A673 (cell line): ENCODE measurements at regions not wholly inside any gene's neighbourhood (a gene's known extent, or its start where the extent isn't known, plus 50 kb on each side); places are given as distances from the start of the nearest gene placed in this dataset.

ENCODE experiments used
- BruUV-seq: library from RNA; stranded (reverse); fragments of 400-500 nt; replicated peaks from 2 replicates; lab custom pipeline; 2021; lab: Mats Ljungman, UMichigan
- CTCF ChIA-PET: fragments of 300-600 bp; sonication (Branson Sonifier 250); formaldehyde crosslinking; loops from one replicate; lab custom pipeline; 2022; ENCODE audit warnings: antibody characterized with exemption; lab: Charles Lee
- POLR2A ChIA-PET: fragments of 300-600 bp; sonication (Branson Sonifier 250); formaldehyde crosslinking; loops from one replicate; lab custom pipeline; 2022; ENCODE audit warnings: antibody characterized with exemption; ENCODE audit not compliant: low non-redundant PET; lab: Charles Lee
- DNase-seq: peaks from one replicate; pipeline ENCODE4 v3.0.0-alpha.2; 2015; ENCODE audit warnings: low spot score
- H3K27ac ChIP-seq: fragments of 200-600 bp; sonication (generic); 2 replicates; pipeline ENCODE4 v1.5.1; 2016; ENCODE audit warnings: mixed run types, low read depth, mild to moderate bottlenecking, mixed read lengths, antibody characterized with exemption, low read length; ENCODE audit not compliant: poor library complexity, severe bottlenecking
- H3K27me3 ChIP-seq: fragments of 200-600 bp; sonication (generic); replicated peaks from 2 replicates; pipeline ENCODE4 v1.6.1; 2017; ENCODE audit warnings: mixed run types, low read depth, mild to moderate bottlenecking, mixed read lengths, antibody characterized with exemption, low read length; ENCODE audit not compliant: insufficient read depth, poor library complexity
- H3K36me3 ChIP-seq: fragments of 200-600 bp; sonication (generic); 2 replicates; pipeline ENCODE4 v1.6.1; 2016; ENCODE audit warnings: mixed run types, mild to moderate bottlenecking, mixed read lengths, antibody characterized with exemption, low read length; ENCODE audit not compliant: insufficient read depth, poor library complexity, severe bottlenecking
- H3K4me1 ChIP-seq: fragments of 200-600 bp; sonication (generic); 2 replicates; pipeline ENCODE4 v1.6.1; 2017; ENCODE audit warnings: mixed run types, mild to moderate bottlenecking, mixed read lengths, antibody characterized with exemption, low read length; ENCODE audit not compliant: insufficient read depth, poor library complexity, severe bottlenecking
- H3K4me3 ChIP-seq: fragments of 200-600 bp; sonication (generic); 2 replicates; pipeline ENCODE4 v1.5.1; 2016; ENCODE audit warnings: low read depth, mixed run types, mild to moderate bottlenecking, mixed read lengths, low read length; ENCODE audit not compliant: poor library complexity, severe bottlenecking
- H3K9me3 ChIP-seq: fragments of 200-600 bp; sonication (generic); 2 replicates; pipeline ENCODE4 v1.6.1; 2016; ENCODE audit warnings: mixed run types, low read depth, mild to moderate bottlenecking, mixed read lengths, antibody characterized with exemption, low read length; ENCODE audit not compliant: poor library complexity, severe bottlenecking
- CTCF ChIP-seq: fragments of 300-800, 200-600 bp; sonication (generic); conservative IDR thresholded peaks from 2 replicates; pipeline ENCODE4 v1.5.1; 2017; ENCODE audit warnings: low read depth, mild to moderate bottlenecking, antibody characterized with exemption, low read length, moderate library complexity, mixed read lengths
- EZH2 ChIP-seq: fragments of 200-600 bp; sonication (generic); IDR thresholded peaks from 2 replicates; pipeline ENCODE4 v1.6.1; 2017; ENCODE audit warnings: borderline replicate concordance, low read depth, mild to moderate bottlenecking, mixed read lengths, antibody characterized with exemption, low read length; ENCODE audit not compliant: poor library complexity, severe bottlenecking
- intact Hi-C: fragments of 100-400 bp; cut with micrococcal nuclease; formaldehyde crosslinking; loops from one replicate; pipeline ENCODE4 v1.10.0; 2022; ENCODE audit not compliant: unreplicated experiment

- Histone ChIP-seq H3K4me1 (no peaks in the 10 kb centered on the region), H3K4me3 (no peak overlapping the region), H3K27me3 (peaks cover 27% of the 10 kb centered on the region), H3K9me3 (no peaks in the 10 kb centered on the region), H3K27ac (no peak overlapping the region), H3K36me3 (no peaks in the 10 kb centered on the region)
- TF ChIP-seq EZH2 (no peak), CTCF (no peak)
- BruUV-seq: no TSS peak
- intact Hi-C loops: no loop called here
- ChIA-PET CTCF (no interaction called here), POLR2A (no interaction called here)
- DNase-seq: no peak
Measured at GRCh38 chr18:989425-989824, 84.8 kb downstream of the ADCYAP1 start.

- TF ChIP-seq CTCF (no peak), EZH2 (no peak)
- DNase-seq: no peak
- Histone ChIP-seq H3K36me3 (no peaks in the 10 kb centered on the region), H3K4me1 (no peaks in the 10 kb centered on the region), H3K27ac (no peak overlapping the region), H3K9me3 (no peaks in the 10 kb centered on the region), H3K27me3 (peaks cover 25% of the 10 kb centered on the region), H3K4me3 (no peak overlapping the region)
- intact Hi-C loops: no loop called here
- CTCF ChIA-PET: no interaction called here
- POLR2A ChIA-PET: no interaction called here
- BruUV-seq: no TSS peak
Measured at GRCh38 chr18:990197-990596, 85.5 kb downstream of the ADCYAP1 start.

- Histone ChIP-seq H3K36me3 (no peaks in the 10 kb centered on the region), H3K27ac (no peak overlapping the region), H3K4me3 (no peak overlapping the region), H3K27me3 (peaks cover 21% of the 10 kb centered on the region), H3K4me1 (no peaks in the 10 kb centered on the region), H3K9me3 (no peaks in the 10 kb centered on the region)
- intact Hi-C loops: no loop called here
- ChIA-PET CTCF (no interaction called here), POLR2A (no interaction called here)
- no peak for TF ChIP-seq EZH2
- no peak for TF ChIP-seq CTCF
- no peak for DNase-seq
- no TSS peak for BruUV-seq
Measured at GRCh38 chr18:991441-991840, 86.8 kb downstream of the ADCYAP1 start.
